Daoy (cell line): ENCODE measurements at regions not wholly inside any gene's neighbourhood (a gene's known extent, or its start where the extent isn't known, plus 50 kb on each side); places are given as distances from the start of the nearest gene placed in this dataset.
A peak's percentile ranks its signal among the peaks of the same experiment; 100 is the strongest.
"Not testable (repeated sequence)": the region's sequence is repeated elsewhere in the genome, so short reads cannot be mapped to it uniquely, and the experiment has no call there.

Experiments
- DNase-seq: peaks from one replicate; pipeline ENCODE4 v3.0.0-alpha.2; 2015; ENCODE audit warnings: low read depth

GRCh38 chr5:68657055-68657961, 436.5 kb upstream of the SLC30A5 start:
- DNase-seq, result no peak

GRCh38 chr5:68658810-68659372, 434.9 kb upstream of the SLC30A5 start:
- DNase-seq, result no peak

- DNase-seq, result no peak
Observed at GRCh38 chr5:68659881-68660280, 433.9 kb upstream of the SLC30A5 start.

- DNase-seq, result peak; percentile 46
Observed at GRCh38 chr5:68661237-68661636, 432.6 kb upstream of the SLC30A5 start.

GRCh38 chr5:68662804-68663307, 431.0 kb upstream of the SLC30A5 start:
- no peak for DNase-seq

- DNase-seq, result no peak
Observed at GRCh38 chr5:68669864-68670575, 423.8 kb upstream of the SLC30A5 start.

- DNase-seq, result no peak
Observed at GRCh38 chr5:68673106-68673822, 420.6 kb upstream of the SLC30A5 start.

- no peak for DNase-seq
Observed at GRCh38 chr5:68673823-68674180, 420.0 kb upstream of the SLC30A5 start.

- no peak for DNase-seq
Observed at GRCh38 chr5:68679041-68679440, 414.8 kb upstream of the SLC30A5 start.

GRCh38 chr5:68680366-68680765, 413.4 kb upstream of the SLC30A5 start:
- no peak for DNase-seq

- DNase-seq, result no peak
Observed at GRCh38 chr5:68681929-68682328, 411.9 kb upstream of the SLC30A5 start.

- DNase-seq, result no peak
Observed at GRCh38 chr5:68682400-68683160, 411.2 kb upstream of the SLC30A5 start.

- peak; percentile 89 for DNase-seq
Observed at GRCh38 chr5:68683632-68684036, 410.2 kb upstream of the SLC30A5 start.

- DNase-seq, result no peak
Observed at GRCh38 chr5:68685863-68686262, 408.0 kb upstream of the SLC30A5 start.

GRCh38 chr5:68688547-68688946, 405.3 kb upstream of the SLC30A5 start:
- DNase-seq, result no peak

- DNase-seq, result no peak
Observed at GRCh38 chr5:68689010-68689409, 404.8 kb upstream of the SLC30A5 start.

GRCh38 chr5:68691874-68692273, 401.9 kb upstream of the SLC30A5 start:
- DNase-seq, result not testable (repeated sequence)

GRCh38 chr5:68698025-68698940, 395.5 kb upstream of the SLC30A5 start:
- no peak for DNase-seq

GRCh38 chr5:68699966-68700365, 393.8 kb upstream of the SLC30A5 start:
- DNase-seq, result no peak

GRCh38 chr5:68707575-68707974, 386.2 kb upstream of the SLC30A5 start:
- DNase-seq, result no peak
